ENCODE measurements at regions not wholly inside any gene's neighbourhood (a gene's known extent, or its start where the extent isn't known, plus 50 kb on each side); places are given as distances from the start of the nearest gene placed in this dataset.

DNA sequence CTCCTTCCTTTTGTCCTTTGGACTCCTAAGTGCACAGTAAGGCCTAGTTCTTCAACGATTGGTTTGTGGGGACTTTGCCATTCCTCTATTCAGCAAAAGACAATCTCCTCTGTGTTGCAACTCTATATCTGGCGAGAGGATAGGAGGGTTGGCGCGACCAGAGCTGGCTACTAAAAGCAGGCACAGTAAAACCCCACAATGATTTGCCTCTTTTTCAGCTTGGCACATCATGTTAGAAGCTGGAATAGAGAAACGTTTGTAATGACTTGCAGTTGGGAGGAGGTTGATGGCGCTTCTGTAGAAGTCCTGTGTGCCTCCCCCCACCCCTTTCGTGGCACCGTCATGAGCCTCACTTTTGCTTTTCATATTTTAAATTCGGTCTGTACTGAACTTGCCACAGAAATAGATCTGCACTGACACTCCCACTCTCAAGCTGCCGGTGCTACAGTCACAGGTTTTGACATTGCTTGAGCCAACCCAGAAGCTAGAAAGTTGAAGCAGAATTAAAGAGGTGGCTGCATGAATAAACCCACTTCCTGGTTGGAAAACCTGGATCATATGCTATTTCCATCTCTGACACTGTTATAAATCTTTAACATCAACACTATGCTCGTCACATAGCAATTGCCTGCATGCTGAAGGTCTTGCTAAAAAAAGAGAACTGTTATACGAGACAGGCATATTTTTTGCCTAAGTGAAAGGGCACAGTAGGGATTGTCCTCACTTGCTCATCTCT is 315.3 kb upstream of the PRICKLE1 start:
- no peak for TF ChIP-seq CTCF (IDR thresholded peaks at IDR 0.05)
- TF ChIP-seq POLR2A (IDR thresholded peaks at IDR 0.05) = no peak
